ENCODE measurements at regions not wholly inside any gene's neighbourhood (a gene's known extent, or its start where the extent isn't known, plus 50 kb on each side); places are given as distances from the start of the nearest gene placed in this dataset.
"Not testable (repeated sequence)": the region's sequence is repeated elsewhere in the genome, so short reads cannot be mapped to it uniquely, and the experiment has no call there.

DNA sequence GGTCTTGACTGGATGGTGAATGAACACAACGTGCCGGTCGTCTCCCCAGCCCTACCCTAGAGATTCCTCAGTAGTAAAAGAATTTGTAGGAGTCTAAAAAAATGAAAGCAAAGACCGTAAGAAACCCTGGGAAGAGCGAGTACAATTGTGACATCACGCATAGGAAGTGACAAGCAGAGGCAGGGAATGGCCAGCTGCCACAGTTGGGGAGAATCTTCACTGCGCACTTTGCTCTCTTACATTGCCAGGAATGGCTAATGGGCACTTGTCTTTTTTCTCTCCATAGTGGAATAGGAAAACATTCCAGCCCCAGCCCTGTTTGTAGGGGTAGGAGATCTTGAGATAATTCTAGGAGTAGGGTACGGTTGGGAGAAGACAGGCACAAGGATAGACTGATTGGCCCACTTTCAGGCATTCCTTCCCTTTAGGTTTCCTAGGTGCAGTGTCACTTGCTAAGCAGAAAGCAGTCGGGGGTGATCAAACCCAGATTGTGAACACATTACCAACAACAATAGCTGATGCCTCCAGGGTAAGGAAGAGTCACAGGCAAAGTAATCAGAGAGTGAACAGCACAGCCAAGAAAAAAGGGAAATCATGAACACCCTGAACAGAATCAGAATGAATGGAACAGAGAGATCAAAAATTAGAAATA, 302.7 kb downstream of the MAN2A1 start:
- DNase-seq: no peak

- DNase-seq: no peak
These were observed 304.4 kb downstream of the MAN2A1 start for GRCh38 chr5:109994135-109994534.

DNA sequence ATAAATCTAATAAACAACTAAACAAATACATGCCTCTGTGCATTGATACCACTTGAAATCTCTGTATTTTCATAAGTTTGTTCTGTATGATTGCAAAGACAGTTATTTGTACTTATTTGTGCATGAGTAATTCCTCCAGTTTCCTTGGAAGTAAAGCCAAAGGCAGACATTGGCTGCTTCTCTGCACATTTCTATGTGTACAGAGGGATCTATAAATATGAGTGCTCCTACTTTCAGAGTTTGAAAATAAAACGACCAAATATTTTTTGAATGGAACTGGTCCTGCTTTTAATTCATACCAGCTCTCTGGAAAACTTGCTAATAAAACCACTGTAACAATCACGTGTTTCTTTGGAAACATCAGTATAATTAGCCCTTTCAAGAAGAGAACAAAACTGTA, 306.5 kb downstream of the MAN2A1 start:
- no peak for DNase-seq

DNA sequence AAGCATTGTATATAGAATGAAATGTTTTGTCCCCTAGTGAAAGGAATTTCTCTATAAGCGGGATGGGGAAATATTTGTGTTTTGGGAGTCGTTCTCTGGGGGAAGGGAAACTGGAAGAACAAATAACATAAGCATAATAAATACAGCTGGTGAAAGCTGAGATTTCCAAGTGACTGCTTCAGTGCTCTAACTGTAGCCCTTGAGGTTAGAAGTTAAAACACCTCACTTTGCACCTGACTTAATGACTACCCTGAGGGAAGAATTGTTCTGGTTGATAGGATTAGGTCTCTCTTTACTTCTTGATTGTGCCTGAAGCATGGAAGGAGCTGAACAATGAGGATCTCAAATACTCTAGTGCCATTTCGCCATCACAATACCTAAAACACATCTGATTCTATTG, 307.4 kb downstream of the MAN2A1 start:
- DNase-seq: no peak

DNA sequence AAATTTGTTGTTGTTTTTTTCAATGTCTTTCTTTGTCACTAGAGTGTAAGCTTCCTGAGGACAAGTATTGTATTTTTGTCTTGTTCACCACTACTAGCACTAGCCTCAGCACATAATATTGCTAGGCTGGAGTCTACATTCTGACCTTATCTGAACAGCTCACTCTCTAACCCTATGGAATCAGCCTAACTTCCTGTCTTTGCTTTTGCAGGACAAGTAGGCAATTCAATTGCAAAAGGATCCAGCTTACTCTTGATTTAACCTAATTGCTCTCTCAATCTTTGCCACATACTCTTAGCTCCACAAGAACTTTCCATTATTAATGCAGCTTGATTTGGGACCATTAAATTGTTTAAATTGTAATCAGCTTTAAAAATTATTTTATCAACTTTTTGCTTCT, 308.5 kb downstream of the MAN2A1 start:
- DNase-seq: no peak

DNA sequence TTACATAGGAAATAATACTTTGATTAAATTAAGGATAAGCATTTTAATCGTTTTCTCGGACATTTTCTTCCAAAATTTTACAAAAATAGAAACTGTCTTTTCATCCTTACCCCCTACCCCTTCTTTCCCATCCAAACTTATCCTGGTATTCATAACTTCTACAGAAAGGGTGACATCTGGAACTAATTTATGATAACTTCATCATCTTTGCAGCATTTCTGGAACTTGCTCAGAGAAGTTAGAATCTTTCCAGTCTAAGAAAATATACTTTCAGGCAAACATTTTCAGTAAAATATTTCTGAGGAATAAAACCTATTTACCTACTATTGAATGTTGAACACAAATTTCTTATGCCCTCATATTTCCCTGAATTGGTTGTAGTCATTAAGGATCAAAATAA, 309.0 kb downstream of the MAN2A1 start:
- no peak for DNase-seq

- no peak for DNase-seq
These were observed 311.9 kb downstream of the MAN2A1 start for GRCh38 chr5:110001648-110002047.

- DNase-seq: no peak
These were observed 312.9 kb downstream of the MAN2A1 start for GRCh38 chr5:110002652-110003051.

GRCh38 chr5:110005907-110006562, 316.3 kb downstream of the MAN2A1 start:
- not testable (repeated sequence) for DNase-seq

DNA sequence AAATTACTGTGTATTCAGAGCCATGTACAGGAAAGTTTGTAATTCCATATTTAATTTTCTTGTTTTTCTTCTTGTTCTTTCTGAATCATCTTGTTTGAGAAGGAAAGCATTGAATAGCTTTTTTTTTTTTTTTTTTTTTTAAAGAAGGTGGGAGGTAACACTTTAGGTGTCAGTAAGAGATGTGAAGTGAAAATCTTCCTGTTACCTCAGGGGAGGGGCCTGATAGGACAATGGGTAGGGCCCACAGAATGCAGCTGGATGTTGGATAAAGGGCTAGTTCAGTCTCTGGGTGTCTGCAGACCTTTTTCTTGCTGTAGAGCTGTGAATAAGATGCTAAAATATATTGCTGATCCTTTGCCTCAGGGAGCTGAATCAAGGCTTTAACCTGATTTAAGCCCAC, 317.4 kb downstream of the MAN2A1 start:
- no peak for DNase-seq

DNA sequence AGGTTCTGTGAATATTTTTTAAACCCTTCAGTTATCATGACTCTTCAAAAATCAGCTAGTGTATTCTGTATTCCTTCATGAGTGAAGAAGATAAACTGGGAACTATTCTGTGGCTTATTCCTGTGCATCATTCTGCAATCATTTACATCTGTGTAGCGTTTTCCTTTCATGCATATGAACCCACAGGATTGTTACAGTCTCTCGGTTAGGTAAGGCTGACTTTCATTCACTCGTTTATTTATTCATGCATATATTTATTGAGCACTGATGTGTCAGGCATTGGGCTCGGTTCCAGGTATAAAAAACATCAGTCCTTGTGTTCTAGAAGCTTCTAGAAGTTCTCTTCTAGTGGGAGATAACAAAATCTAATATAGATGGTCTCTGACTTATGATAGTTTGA, 318.4 kb downstream of the MAN2A1 start:
- DNase-seq: no peak

GRCh38 chr5:110012145-110012544, 322.4 kb downstream of the MAN2A1 start:
- DNase-seq: no peak

GRCh38 chr5:110013017-110013416, 323.3 kb downstream of the MAN2A1 start:
- no peak for DNase-seq

GRCh38 chr5:110017854-110018253, 328.1 kb downstream of the MAN2A1 start:
- no peak for DNase-seq

GRCh38 chr5:110018509-110018908, 328.8 kb downstream of the MAN2A1 start:
- DNase-seq: no peak

DNA sequence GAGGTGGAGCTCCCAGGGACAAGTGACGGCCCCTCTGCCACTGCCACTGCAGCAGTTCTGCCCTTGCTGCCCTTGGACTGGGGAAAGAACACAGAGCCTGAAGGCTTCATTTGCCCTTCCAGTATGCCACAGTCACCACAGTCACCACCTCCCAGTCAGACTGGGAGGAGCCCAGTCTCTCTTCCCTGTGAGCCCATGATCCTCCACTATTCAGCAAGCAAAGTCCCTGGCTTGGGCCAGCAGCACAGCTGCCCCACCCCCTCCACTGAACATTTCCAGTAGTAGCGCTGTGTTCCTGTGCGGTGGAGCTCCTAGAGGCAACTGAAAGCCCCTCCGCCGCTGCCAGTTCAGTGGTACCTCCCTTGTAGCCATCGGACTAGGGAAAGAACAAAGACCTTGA, 329.4 kb downstream of the MAN2A1 start:
- DNase-seq: no peak

DNA sequence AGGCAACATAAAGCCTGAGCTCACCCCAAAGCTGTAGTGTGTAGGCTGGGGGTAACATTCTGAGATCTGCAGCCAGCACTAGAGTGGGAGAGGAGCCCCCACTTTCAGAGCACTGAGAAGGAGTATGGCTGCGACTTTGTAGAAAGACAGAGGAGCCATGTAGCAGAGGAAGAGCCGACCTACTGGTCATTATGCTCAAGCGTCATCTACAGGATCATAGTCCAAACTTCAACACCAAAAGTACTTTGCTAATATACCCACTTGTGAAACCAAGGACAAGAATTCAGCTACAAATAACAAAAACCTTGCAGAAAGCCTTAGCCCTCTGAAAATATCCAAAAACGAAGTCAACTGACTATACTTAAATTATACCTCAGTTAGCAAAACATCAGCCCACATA, 330.1 kb downstream of the MAN2A1 start:
- no peak for DNase-seq

DNA sequence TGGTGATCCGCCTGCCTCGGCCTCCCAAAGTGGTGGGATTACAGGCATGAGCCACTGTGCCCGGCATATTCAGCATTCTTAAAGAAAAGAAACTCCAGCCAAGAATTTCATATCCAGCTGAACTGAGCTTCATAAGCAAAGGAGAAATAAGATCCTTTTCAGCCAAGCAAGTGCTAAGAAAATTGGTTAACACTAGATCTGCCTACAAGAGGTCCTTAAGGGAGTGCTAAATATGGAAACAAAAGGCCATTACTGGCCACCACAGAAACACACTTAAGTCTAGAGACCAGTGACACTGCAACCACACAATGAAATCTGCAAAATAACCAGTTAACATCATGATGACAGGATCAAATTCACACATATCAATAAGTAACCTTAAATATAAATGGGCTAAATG, 331.5 kb downstream of the MAN2A1 start:
- DNase-seq: no peak

- DNase-seq: no peak
These were observed 335.4 kb downstream of the MAN2A1 start for GRCh38 chr5:110025160-110025559.

GRCh38 chr5:110027527-110028322, 338.0 kb downstream of the MAN2A1 start:
- DNase-seq: no peak

DNA sequence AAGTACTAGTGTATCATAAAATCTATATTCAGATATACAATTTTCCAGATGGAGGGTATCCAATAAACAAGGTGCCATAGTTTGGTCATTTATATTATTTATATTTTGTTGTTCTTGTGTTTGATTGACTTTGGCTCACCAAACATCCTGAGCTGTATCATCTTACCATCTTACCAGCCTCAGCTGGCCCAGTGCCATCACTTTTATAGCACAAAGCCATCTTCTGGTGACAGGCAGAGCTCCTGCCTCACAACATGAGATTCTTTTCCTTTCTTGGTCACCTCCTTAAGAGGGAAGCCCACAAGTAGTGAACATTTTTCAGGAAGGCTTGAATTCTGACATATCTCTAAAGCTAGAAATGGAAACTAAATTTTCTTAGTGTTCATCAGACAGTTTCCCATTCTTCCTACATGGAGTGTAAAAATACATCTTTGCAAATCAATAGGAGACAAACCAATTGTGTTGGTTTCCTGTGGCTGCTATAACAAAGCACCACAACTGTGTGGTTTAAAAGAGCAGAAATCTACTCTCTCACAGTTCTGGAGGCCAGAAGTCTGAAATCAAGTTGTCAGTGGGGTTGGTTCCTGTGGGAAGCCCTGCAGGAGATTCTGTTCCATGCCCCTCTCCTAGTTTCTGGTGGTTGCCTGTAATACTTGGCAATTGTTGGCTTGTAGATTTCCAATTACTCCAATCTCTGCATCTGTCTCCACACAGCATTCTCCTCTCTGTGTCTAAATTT, 341.8 kb downstream of the MAN2A1 start:
- DNase-seq: no peak

DNA sequence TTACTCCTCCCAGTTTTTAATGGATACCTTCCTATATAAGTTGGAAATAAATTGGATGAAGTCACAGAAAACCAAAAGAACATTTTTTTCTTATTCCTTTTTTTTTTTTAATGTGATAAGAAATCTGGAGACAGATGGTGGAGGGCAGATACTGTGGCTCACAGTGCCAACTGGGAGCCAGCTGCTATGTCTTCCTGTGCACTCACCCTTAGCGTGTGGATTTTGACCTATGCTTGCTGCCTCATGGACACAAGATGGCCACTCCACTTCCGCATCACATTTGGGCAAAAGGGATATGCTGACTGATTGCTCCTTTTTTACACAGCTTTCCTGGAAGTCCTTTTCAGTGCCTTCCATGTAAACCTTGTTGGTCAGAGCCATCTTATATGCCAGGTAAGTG, 342.6 kb downstream of the MAN2A1 start:
- DNase-seq: no peak

DNA sequence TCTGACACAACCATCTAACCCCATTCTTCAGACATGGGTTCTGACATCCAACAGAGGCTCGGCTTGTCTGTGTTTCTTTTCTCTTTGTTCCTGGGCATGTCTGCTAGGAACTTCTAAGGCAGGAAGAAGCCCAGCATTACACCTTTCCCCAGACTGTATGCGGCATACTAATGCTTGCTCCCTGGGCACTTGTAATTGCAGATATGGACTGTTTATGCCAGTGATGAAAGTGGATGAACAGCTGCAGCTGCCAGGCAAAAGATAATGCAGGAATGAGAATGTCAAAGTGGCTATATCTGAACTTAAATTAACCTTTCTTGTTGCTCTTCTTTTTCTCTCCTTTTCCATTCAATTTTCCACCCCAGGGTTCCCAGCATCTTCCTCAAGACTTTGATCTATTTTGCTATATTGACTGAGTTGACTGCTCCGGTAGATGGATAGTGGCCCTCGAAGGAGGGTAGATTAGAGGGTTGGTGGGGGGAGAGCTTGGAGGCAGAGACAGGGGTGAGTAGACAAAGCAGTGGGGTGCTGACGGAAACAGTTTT, 344.4 kb downstream of the MAN2A1 start:
- no peak for DNase-seq

Data from activated effector memory CD4-positive, alpha-beta T cell treated with Interleukin-2 at 50 U/mL for 16 hours (primary cell).